ENCODE measurements at regions not wholly inside any gene's neighbourhood (a gene's known extent, or its start where the extent isn't known, plus 50 kb on each side); places are given as distances from the start of the nearest gene placed in this dataset.

GRCh38 chr4:189032606-189033338 is 893.5 kb downstream of the TRIML1 start:
- Mint-ChIP-seq H3K27ac (no peak overlapping the region), H3K36me3 (ENCODE audit: low read depth) (no peaks in the 10 kb centered on the region)
- no peak for ATAC-seq

GRCh38 chr4:189033801-189034347 is 894.6 kb downstream of the TRIML1 start:
- Mint-ChIP-seq H3K4me1 (no peaks in the 10 kb centered on the region), H3K27me3 (no peaks in the 10 kb centered on the region), H3K27ac (no peak overlapping the region), H3K4me3 (no peak overlapping the region), H3K36me3 (ENCODE audit: low read depth) (no peaks in the 10 kb centered on the region)
- H3K9me3 ChIP-seq (ENCODE audit: control insufficient read depth, low read length, poor library complexity, severe bottlenecking), result no peaks in the 10 kb centered on the region
- no peak for DNase-seq
- ATAC-seq, result no peak

More at GRCh38 chr4:189032606-189033338, 893.5 kb downstream of the TRIML1 start:
- H3K9me3 ChIP-seq (ENCODE audit: control insufficient read depth, low read length, poor library complexity, severe bottlenecking), result no peaks in the 10 kb centered on the region
- DNase-seq, result no peak
- Mint-ChIP-seq H3K4me3 (no peak overlapping the region), H3K4me1 (no peaks in the 10 kb centered on the region), H3K27me3 (no peaks in the 10 kb centered on the region)

DNA sequence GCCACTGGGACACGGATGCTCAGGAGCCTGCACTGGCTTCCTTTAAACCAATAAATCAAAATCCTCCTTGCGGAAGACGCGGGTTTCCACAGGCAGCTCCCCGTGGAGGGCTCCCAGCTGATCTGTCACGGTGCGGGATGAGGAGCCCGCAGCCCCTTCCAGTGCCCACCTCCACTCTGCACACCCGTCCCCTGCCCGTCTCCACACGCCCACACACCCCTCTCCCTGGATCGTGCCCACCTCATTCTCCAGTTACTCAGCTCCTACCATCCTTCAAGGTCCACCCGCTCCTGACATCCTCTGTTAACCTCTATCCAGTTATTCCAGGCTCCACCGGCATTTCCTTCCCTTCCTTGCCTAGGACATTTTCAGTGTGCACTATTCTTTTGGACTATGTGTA is 895.9 kb downstream of the TRIML1 start:
- no peaks in the 10 kb centered on the region for H3K9me3 ChIP-seq (ENCODE audit: control insufficient read depth, low read length, poor library complexity, severe bottlenecking)
- no peak overlapping the region for H3K4me3 Mint-ChIP-seq
- H3K4me1 Mint-ChIP-seq, result no peaks in the 10 kb centered on the region
- no peaks in the 10 kb centered on the region for H3K36me3 Mint-ChIP-seq (ENCODE audit: low read depth)
- DNase-seq, result no peak
- H3K27ac Mint-ChIP-seq, result no peak overlapping the region
- no peak for ATAC-seq
- no peaks in the 10 kb centered on the region for H3K27me3 Mint-ChIP-seq

- ATAC-seq (no peak), DNase-seq (no peak)
- no peaks in the 10 kb centered on the region for H3K36me3 Mint-ChIP-seq (ENCODE audit: low read depth)
- H3K27me3 Mint-ChIP-seq, result no peaks in the 10 kb centered on the region
- no peaks in the 10 kb centered on the region for H3K4me1 Mint-ChIP-seq
- H3K4me3 Mint-ChIP-seq, result no peak overlapping the region
- no peaks in the 10 kb centered on the region for H3K9me3 ChIP-seq (ENCODE audit: control insufficient read depth, low read length, poor library complexity, severe bottlenecking)
- no peak overlapping the region for H3K27ac Mint-ChIP-seq
Observed at GRCh38 chr4:189035654-189036053, 896.4 kb downstream of the TRIML1 start.

GRCh38 chr4:189036906-189037305 is 897.7 kb downstream of the TRIML1 start:
- no peaks in the 10 kb centered on the region for H3K9me3 ChIP-seq (ENCODE audit: control insufficient read depth, low read length, poor library complexity, severe bottlenecking)
- ATAC-seq, result no peak
- Mint-ChIP-seq H3K4me3 (no peak overlapping the region), H3K36me3 (ENCODE audit: low read depth) (no peaks in the 10 kb centered on the region), H3K4me1 (no peaks in the 10 kb centered on the region), H3K27me3 (no peaks in the 10 kb centered on the region), H3K27ac (no peak overlapping the region)
- DNase-seq, result no peak

GRCh38 chr4:189046642-189047041 is 894.0 kb upstream of the FRG1 start:
- no peak for ATAC-seq
- H3K27ac Mint-ChIP-seq, result no peak overlapping the region
- no peaks in the 10 kb centered on the region for H3K36me3 Mint-ChIP-seq (ENCODE audit: low read depth)
- H3K27me3 Mint-ChIP-seq, result no peaks in the 10 kb centered on the region
- no peaks in the 10 kb centered on the region for H3K9me3 ChIP-seq (ENCODE audit: control insufficient read depth, low read length, poor library complexity, severe bottlenecking)
- DNase-seq, result no peak
- H3K4me1 Mint-ChIP-seq, result no peaks in the 10 kb centered on the region
- H3K4me3 Mint-ChIP-seq, result no peak overlapping the region

- H3K9me3 ChIP-seq (ENCODE audit: control insufficient read depth, low read length, poor library complexity, severe bottlenecking), result no peaks in the 10 kb centered on the region
- no peak overlapping the region for H3K27ac Mint-ChIP-seq
- no peak for ATAC-seq
- H3K27me3 Mint-ChIP-seq, result no peaks in the 10 kb centered on the region
- H3K4me3 Mint-ChIP-seq, result no peak overlapping the region
- DNase-seq, result no peak
- H3K4me1 Mint-ChIP-seq, result no peaks in the 10 kb centered on the region
- H3K36me3 Mint-ChIP-seq (ENCODE audit: low read depth), result no peaks in the 10 kb centered on the region
Observed at GRCh38 chr4:189048119-189048518, 892.6 kb upstream of the FRG1 start.

DNA sequence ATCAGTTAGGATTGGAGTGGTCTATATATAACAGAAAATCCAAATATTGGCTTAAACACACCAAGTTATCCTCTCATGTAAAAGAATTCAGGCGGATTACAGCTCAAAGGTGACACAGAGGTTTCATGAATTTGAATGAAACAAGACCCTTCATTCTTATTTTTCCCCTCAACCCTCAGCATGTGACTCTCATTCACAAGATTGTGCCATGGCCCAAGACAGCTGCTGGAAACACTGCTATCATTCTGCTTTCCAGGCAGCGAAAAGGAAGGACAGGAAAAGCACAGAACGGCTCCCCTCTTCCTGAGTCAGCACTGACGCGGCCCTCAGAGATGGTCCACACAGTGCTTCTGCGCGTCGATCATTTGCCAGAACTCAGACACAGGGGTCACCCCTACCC is 891.0 kb upstream of the FRG1 start:
- no peak overlapping the region for H3K27ac Mint-ChIP-seq
- ATAC-seq (no peak), DNase-seq (no peak)
- no peaks in the 10 kb centered on the region for H3K4me1 Mint-ChIP-seq
- H3K36me3 Mint-ChIP-seq (ENCODE audit: low read depth), result no peaks in the 10 kb centered on the region
- H3K27me3 Mint-ChIP-seq, result no peaks in the 10 kb centered on the region
- no peaks in the 10 kb centered on the region for H3K9me3 ChIP-seq (ENCODE audit: control insufficient read depth, low read length, poor library complexity, severe bottlenecking)
- no peak overlapping the region for H3K4me3 Mint-ChIP-seq

DNA sequence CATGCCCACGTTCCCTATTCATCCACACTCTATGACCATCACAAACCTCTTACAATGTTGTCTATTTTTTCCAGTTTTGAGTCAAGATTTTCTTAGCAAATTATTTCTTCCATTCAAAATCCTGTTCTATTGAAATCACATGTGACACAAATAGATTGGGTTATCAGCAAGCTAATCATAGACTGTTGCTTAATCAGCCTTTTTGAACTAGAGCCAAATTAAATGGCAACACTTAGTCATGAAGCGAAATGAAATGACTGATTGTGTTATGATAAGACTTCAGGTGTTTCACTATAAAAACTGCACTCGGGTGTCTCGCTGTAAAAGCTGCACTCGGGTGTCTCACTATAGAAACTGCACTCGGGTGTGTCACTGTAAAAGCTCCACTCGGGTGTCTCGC is 890.0 kb upstream of the FRG1 start:
- H3K27me3 Mint-ChIP-seq, result no peaks in the 10 kb centered on the region
- H3K9me3 ChIP-seq (ENCODE audit: control insufficient read depth, low read length, poor library complexity, severe bottlenecking), result no peaks in the 10 kb centered on the region
- no peak overlapping the region for H3K27ac Mint-ChIP-seq
- ATAC-seq (no peak), DNase-seq (no peak)
- no peaks in the 10 kb centered on the region for H3K4me1 Mint-ChIP-seq
- H3K4me3 Mint-ChIP-seq, result no peak overlapping the region
- no peaks in the 10 kb centered on the region for H3K36me3 Mint-ChIP-seq (ENCODE audit: low read depth)

- H3K36me3 Mint-ChIP-seq (ENCODE audit: low read depth), result no peaks in the 10 kb centered on the region
- H3K27me3 Mint-ChIP-seq, result no peaks in the 10 kb centered on the region
- ATAC-seq (no peak), DNase-seq (no peak)
- H3K4me3 Mint-ChIP-seq, result no peak overlapping the region
- no peaks in the 10 kb centered on the region for H3K4me1 Mint-ChIP-seq
- H3K27ac Mint-ChIP-seq, result no peak overlapping the region
- no peaks in the 10 kb centered on the region for H3K9me3 ChIP-seq (ENCODE audit: control insufficient read depth, low read length, poor library complexity, severe bottlenecking)
Observed at GRCh38 chr4:189053621-189054020, 887.1 kb upstream of the FRG1 start.

DNA sequence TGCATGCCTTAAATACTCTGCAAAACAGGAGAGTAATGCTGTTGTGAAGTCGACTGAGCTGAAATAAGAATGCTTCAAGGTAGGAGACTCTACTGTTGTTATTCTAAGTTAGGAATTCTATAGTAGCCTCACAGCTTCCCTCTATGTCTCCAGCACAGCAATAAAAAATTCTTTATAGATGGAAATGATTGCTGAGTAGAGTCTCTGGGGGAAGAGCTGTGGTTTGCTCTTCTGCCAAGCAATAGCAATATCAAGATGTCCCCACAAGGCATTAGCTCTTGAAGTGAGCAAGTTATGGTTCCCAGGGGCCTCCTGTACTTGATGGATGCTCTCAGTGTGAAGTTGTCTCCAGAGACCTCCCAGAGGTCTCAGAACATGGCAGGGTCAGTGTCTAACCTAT is 880.6 kb upstream of the FRG1 start:
- ATAC-seq (no peak), DNase-seq (no peak)
- H3K27me3 Mint-ChIP-seq, result no peaks in the 10 kb centered on the region
- no peaks in the 10 kb centered on the region for H3K4me1 Mint-ChIP-seq
- no peak overlapping the region for H3K27ac Mint-ChIP-seq
- H3K9me3 ChIP-seq (ENCODE audit: control insufficient read depth, low read length, poor library complexity, severe bottlenecking), result peaks cover 3% of the 10 kb centered on the region
- H3K36me3 Mint-ChIP-seq (ENCODE audit: low read depth), result no peaks in the 10 kb centered on the region
- no peak overlapping the region for H3K4me3 Mint-ChIP-seq

DNA sequence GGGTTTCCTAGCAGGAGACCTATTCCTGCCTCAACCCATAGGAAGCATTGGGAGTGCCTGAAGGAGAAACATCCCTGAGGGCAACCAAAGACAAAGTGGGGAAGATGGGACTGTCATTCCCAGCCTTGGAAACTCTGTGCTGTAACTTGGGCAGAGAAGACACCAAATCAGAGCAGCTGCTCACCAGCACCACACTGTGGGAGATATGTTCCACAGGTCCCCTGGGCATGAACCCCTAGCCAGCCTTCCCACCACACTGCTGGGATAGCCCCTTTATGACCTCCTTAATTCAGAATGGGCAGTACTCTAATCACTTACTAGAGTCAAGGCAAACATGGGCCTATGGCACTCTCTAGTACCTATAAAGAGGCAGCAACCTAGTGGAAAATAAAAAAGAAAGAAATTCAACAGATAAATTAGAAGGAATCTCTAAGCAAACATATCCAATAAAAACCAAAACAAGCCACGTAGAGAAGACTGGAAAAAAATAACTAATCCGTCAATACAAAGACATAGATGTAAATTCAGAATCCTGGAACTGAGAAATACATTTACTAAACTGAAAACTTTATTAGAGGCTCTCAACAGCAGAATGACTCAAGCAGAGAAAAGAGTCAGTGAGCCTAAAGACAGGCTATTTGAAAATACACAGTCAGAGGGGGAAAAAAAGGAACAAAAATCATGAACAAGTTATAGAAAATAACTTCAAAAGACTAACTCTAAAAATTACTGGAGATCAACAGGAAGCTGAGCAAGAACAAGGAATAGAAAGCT is 878.4 kb upstream of the FRG1 start:
- ATAC-seq (no peak), DNase-seq (no peak)
- peaks cover 3% of the 10 kb centered on the region for H3K9me3 ChIP-seq (ENCODE audit: control insufficient read depth, low read length, poor library complexity, severe bottlenecking)
- Mint-ChIP-seq H3K4me3 (no peak overlapping the region), H3K27ac (no peak overlapping the region), H3K36me3 (ENCODE audit: low read depth) (no peaks in the 10 kb centered on the region), H3K27me3 (no peaks in the 10 kb centered on the region), H3K4me1 (no peaks in the 10 kb centered on the region)

- DNase-seq (no peak), ATAC-seq (no peak)
- H3K9me3 ChIP-seq (ENCODE audit: control insufficient read depth, low read length, poor library complexity, severe bottlenecking), result no peaks in the 10 kb centered on the region
- no peaks in the 10 kb centered on the region for H3K4me1 Mint-ChIP-seq
- no peak overlapping the region for H3K4me3 Mint-ChIP-seq
- H3K36me3 Mint-ChIP-seq (ENCODE audit: low read depth), result no peaks in the 10 kb centered on the region
- no peak overlapping the region for H3K27ac Mint-ChIP-seq
- no peaks in the 10 kb centered on the region for H3K27me3 Mint-ChIP-seq
Observed at GRCh38 chr4:189069772-189070171, 870.9 kb upstream of the FRG1 start.

DNA sequence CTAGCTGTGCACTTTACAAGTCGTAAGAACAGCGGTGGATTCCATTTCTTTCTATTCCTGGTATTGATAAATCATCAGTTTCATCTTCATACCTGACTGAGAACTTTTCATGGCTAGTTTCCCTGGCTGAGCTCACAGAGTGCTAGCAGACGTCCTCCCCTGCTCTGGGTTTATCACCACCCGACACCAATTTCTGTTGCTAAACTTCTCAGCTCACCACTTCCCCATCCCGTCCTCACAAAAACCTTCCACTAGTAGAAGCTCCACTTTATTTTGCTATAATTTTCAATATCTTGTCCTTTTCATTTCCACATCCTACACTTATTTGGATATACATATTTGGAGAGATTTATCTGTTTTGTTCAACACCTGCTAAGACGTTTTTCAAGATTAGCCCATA is 869.4 kb upstream of the FRG1 start:
- Mint-ChIP-seq H3K27me3 (no peaks in the 10 kb centered on the region), H3K4me3 (no peak overlapping the region), H3K36me3 (ENCODE audit: low read depth) (no peaks in the 10 kb centered on the region), H3K27ac (no peak overlapping the region), H3K4me1 (no peaks in the 10 kb centered on the region)
- H3K9me3 ChIP-seq (ENCODE audit: control insufficient read depth, low read length, poor library complexity, severe bottlenecking), result no peaks in the 10 kb centered on the region
- ATAC-seq, result no peak
- no peak for DNase-seq

Measured in T-helper 17 cell (primary cell).